SK-N-SH treated with all-trans-retinoic acid at 6 μM for 48 hours (cell line): ENCODE measurements at regions not wholly inside any gene's neighbourhood (a gene's known extent, or its start where the extent isn't known, plus 50 kb on each side); places are given as distances from the start of the nearest gene placed in this dataset.

Source experiments
- PPARA ChIP-seq: fragments of 250-450 bp; sonication (Bioruptor Pico); IDR thresholded peaks from 2 replicates; pipeline ENCODE4 v1.5.0; 2020; ENCODE audit warnings: mild to moderate bottlenecking, borderline replicate concordance
- RARB ChIP-seq: fragments of 250-450 bp; sonication (Bioruptor Pico); IDR thresholded peaks from 2 replicates; pipeline ENCODE4 v1.8.0; 2021; ENCODE audit warnings: mild to moderate bottlenecking, moderate library complexity
- TCF4 ChIP-seq: fragments of 250-450 bp; sonication (Bioruptor Pico); IDR thresholded peaks from 2 replicates; pipeline ENCODE4 v1.8.0; 2021; ENCODE audit warnings: mild to moderate bottlenecking, moderate library complexity, borderline replicate concordance
- TOX ChIP-seq: fragments of 250-450 bp; sonication (Bioruptor Pico); IDR thresholded peaks from 2 replicates; pipeline ENCODE4 v1.8.0; 2021; ENCODE audit warnings: mild to moderate bottlenecking, moderate library complexity, borderline replicate concordance
- TF ChIP-seq, protein P1 (sequence below): fragments of 250-450 bp; sonication (Bioruptor Pico); IDR thresholded peaks from 2 replicates; pipeline ENCODE4 v1.5.1; 2020; ENCODE audit warnings: low read depth, mild to moderate bottlenecking, moderate library complexity

DNA sequence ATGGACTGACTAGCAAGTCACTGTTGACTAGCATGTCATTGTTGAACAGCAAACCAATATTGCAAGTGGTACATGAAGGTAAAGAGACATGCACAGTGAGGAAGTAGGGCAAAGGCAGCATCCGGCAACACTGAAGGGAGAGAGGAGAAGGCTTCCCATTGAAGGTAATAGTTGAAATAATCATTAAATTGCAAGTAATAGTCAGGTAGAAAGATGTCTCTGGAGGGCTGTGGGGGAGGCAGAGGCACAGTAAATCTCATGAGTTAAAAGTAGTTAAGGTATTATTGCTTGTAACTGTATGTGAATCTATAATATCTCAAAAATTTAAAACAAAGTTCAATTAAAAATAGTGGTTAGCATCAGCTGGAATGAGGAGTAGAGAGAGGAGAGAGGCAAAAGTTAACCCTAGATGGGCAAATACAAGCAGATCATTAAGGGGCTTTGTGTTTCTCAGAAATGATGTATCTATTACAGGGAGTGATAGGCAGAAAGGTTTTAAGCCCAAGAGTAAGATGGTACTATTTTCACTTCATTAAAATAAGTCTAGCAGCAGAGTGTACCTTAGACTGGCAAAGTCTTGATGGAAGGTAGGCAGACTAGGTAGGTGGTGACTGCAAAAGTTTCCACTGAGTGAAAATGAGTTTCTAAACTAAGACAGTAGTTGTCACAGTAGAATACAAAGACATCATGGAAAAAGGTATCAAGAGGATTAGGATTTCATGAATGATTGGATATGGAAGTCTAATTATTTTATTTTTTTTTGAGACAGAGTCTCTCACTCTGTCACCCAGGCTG lies 776.6 kb downstream of the RAB28 start:
- TF ChIP-seq, protein P1, sequence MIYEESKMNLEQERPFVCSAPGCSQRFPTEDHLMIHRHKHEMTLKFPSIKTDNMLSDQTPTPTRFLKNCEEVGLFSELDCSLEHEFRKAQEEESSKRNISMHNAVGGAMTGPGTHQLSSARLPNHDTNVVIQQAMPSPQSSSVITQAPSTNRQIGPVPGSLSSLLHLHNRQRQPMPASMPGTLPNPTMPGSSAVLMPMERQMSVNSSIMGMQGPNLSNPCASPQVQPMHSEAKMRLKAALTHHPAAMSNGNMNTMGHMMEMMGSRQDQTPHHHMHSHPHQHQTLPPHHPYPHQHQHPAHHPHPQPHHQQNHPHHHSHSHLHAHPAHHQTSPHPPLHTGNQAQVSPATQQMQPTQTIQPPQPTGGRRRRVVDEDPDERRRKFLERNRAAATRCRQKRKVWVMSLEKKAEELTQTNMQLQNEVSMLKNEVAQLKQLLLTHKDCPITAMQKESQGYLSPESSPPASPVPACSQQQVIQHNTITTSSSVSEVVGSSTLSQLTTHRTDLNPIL (CRISPR knock-in tag), result no peak
- TF ChIP-seq RARB (no peak), TOX (CRISPR knock-in tag) (no peak), PPARA (CRISPR knock-in tag) (no peak), TCF4 (CRISPR knock-in tag) (no peak)
